OCI-LY7 (cell line): ENCODE measurements at regions not wholly inside any gene's neighbourhood (a gene's known extent, or its start where the extent isn't known, plus 50 kb on each side); places are given as distances from the start of the nearest gene placed in this dataset.

Source experiments
- BruUV-seq: library from RNA; stranded (reverse); fragments of 400-500 nt; replicated peaks from 2 replicates; lab custom pipeline; 2021; lab: Mats Ljungman, UMichigan
- CTCF ChIA-PET: fragments of 300-600 bp; sonication (Branson Sonifier 250); formaldehyde crosslinking; loops from one replicate; lab custom pipeline; 2022; ENCODE audit warnings: antibody characterized with exemption; ENCODE audit not compliant: unreplicated experiment; lab: Charles Lee
- POLR2A ChIA-PET: fragments of 300-600 bp; sonication (Branson Sonifier 250); formaldehyde crosslinking; loops from one replicate; lab custom pipeline; 2022; ENCODE audit warnings: antibody characterized with exemption; lab: Charles Lee
- DNase-seq: peaks from one replicate; pipeline ENCODE4 v3.0.0-alpha.2; 2015; ENCODE audit warnings: low spot score
- H2AFZ ChIP-seq: fragments of 200-600 bp; sonication (generic), shearing (Covaris generic); 2 replicates; pipeline ENCODE4 v1.6.1; 2014; ENCODE audit warnings: mild to moderate bottlenecking, antibody characterized with exemption, low read length, moderate library complexity
- H3K27ac ChIP-seq: fragments of 200-600 bp; sonication (generic); 2 replicates; pipeline ENCODE4 v1.5.1; 2014; ENCODE audit warnings: mixed run types, low read depth, mild to moderate bottlenecking, moderate library complexity, low read length, inconsistent platforms; ENCODE audit not compliant: poor library complexity, severe bottlenecking
- H3K36me3 ChIP-seq: fragments of 200-600 bp; sonication (generic); 2 replicates; pipeline ENCODE4 v1.6.1; 2014; ENCODE audit warnings: mild to moderate bottlenecking, antibody characterized with exemption, low read length, moderate library complexity, mixed read lengths; ENCODE audit not compliant: insufficient read depth
- H3K4me1 ChIP-seq: fragments of 200-600 bp; sonication (generic); 2 replicates; pipeline ENCODE4 v1.5.1; 2014; ENCODE audit warnings: mild to moderate bottlenecking, low read length; ENCODE audit not compliant: insufficient read depth, poor library complexity, severe bottlenecking
- H3K4me2 ChIP-seq: fragments of 200-600 bp; sonication (generic); 2 replicates; pipeline ENCODE4 v1.6.1; 2014; ENCODE audit warnings: mild to moderate bottlenecking, low read length
- H3K4me3 ChIP-seq: fragments of 200-600 bp; sonication (generic); 2 replicates; pipeline ENCODE4 v1.5.1; 2014; ENCODE audit warnings: mild to moderate bottlenecking, low read depth, low read length; ENCODE audit not compliant: poor library complexity, severe bottlenecking
- H3K79me2 ChIP-seq: fragments of 200-600 bp; sonication (generic); 2 replicates; pipeline ENCODE4 v1.6.1; 2016; ENCODE audit warnings: low read depth, mild to moderate bottlenecking, low read length, moderate library complexity, mixed read lengths; ENCODE audit not compliant: insufficient read depth
- H3K9me2 ChIP-seq: fragments of 200-600 bp; sonication (generic); 2 replicates; pipeline ENCODE4 v1.6.1; 2016; ENCODE audit warnings: mild to moderate bottlenecking, low read length, mixed read lengths; ENCODE audit not compliant: insufficient read depth
- H3K9me3 ChIP-seq: fragments of 200-600 bp; sonication (generic); 2 replicates; pipeline ENCODE4 v1.6.1; 2014; ENCODE audit warnings: mild to moderate bottlenecking, mixed run types, low read length, mixed read lengths
- H4K20me1 ChIP-seq: fragments of 200-600 bp; sonication (generic); 2 replicates; pipeline ENCODE4 v1.6.1; 2014; ENCODE audit warnings: mild to moderate bottlenecking, antibody characterized with exemption, low read length, moderate library complexity, mixed read lengths; ENCODE audit not compliant: insufficient read depth
- EZH2phosphoT487 ChIP-seq: fragments of 200-600 bp; sonication (generic); IDR thresholded peaks from 2 replicates; pipeline ENCODE4 v1.6.1; 2018; ENCODE audit warnings: low read depth, borderline replicate concordance, mild to moderate bottlenecking, mixed run types, antibody characterized with exemption, low read length, moderate library complexity, mixed read lengths
- intact Hi-C: fragments of 100-400 bp; cut with micrococcal nuclease; formaldehyde crosslinking; loops from one replicate; pipeline ENCODE4 v1.10.0; 2022; ENCODE audit not compliant: unreplicated experiment
- TF ChIP-seq, protein P1 (sequence below): fragments of 200-600 bp; sonication (generic); conservative IDR thresholded peaks from 2 replicates; pipeline ENCODE4 v1.5.1; 2014; ENCODE audit warnings: mild to moderate bottlenecking, antibody characterized with exemption, low read length, moderate library complexity, mixed read lengths

DNA sequence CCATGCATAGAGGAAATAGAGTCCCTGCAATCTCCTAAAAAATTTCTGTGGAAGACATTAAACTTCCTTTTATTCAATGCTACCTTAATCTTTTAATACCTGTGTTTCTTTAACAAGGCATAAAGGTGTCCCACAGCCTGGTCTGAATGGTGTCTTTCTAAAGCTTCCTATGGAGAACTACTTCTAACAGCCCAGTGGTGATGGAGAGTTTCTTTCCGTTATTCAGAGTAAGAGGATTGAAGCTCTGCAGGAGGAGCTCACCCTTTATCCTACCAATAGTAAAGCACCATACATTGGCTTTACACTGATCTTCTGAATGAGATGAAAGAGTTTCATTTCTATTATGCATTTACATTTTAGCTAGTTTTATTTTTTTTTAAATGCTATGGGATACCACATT, 1362.4 kb upstream of the ADGRL3 start:
- DNase-seq, result no peak
- CTCF ChIA-PET, result no interaction called here
- Histone ChIP-seq H3K4me3 (no peak overlapping the region), H3K4me2 (no peak overlapping the region), H3K79me2 (no peaks in the 10 kb centered on the region), H2AFZ (no peak overlapping the region), H4K20me1 (no peaks in the 10 kb centered on the region), H3K9me2 (no peaks in the 10 kb centered on the region), H3K27ac (no peak overlapping the region), H3K36me3 (no peaks in the 10 kb centered on the region), H3K9me3 (no peaks in the 10 kb centered on the region), H3K4me1 (no peaks in the 10 kb centered on the region)
- intact Hi-C loops, result no loop called here
- TF ChIP-seq EZH2phosphoT487, result no peak
- TF ChIP-seq, protein P1, sequence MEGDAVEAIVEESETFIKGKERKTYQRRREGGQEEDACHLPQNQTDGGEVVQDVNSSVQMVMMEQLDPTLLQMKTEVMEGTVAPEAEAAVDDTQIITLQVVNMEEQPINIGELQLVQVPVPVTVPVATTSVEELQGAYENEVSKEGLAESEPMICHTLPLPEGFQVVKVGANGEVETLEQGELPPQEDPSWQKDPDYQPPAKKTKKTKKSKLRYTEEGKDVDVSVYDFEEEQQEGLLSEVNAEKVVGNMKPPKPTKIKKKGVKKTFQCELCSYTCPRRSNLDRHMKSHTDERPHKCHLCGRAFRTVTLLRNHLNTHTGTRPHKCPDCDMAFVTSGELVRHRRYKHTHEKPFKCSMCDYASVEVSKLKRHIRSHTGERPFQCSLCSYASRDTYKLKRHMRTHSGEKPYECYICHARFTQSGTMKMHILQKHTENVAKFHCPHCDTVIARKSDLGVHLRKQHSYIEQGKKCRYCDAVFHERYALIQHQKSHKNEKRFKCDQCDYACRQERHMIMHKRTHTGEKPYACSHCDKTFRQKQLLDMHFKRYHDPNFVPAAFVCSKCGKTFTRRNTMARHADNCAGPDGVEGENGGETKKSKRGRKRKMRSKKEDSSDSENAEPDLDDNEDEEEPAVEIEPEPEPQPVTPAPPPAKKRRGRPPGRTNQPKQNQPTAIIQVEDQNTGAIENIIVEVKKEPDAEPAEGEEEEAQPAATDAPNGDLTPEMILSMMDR, result no peak
- POLR2A ChIA-PET, result interaction anchor here (0.5 to 0.9 kb wide), 2 partner anchors 79 to 397 kb away, joined by 4 to 6 read pairs; no protein-coding TSS in a partner anchor
- no TSS peak for BruUV-seq

DNA sequence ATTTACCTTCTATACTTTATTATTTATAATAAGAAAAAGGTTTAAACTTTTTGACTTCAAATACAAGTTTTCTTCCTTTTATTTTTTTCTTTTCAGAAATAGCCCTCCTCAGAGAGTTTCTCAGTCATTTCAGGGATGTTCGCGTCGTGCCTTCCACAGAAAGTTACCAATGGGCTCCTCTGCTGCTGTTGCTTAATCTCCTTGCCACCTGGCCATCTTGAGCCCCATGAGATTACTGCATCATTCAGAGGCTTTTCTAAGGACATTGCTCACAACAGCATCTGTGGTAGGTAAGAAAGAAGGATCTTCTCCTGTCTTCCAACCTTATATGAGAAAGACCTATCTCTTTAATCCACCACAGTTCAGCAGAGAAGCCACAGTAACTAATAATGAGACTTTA, 1361.9 kb upstream of the ADGRL3 start:
- no peak overlapping the region for H3K4me2 ChIP-seq
- no peaks in the 10 kb centered on the region for H3K36me3 ChIP-seq
- H3K9me3 ChIP-seq, result no peaks in the 10 kb centered on the region
- TF ChIP-seq, protein P1, result no peak
- TF ChIP-seq EZH2phosphoT487, result no peak
- no peak overlapping the region for H2AFZ ChIP-seq
- no peaks in the 10 kb centered on the region for H4K20me1 ChIP-seq
- no TSS peak for BruUV-seq
- no peak for DNase-seq
- no peaks in the 10 kb centered on the region for H3K9me2 ChIP-seq
- intact Hi-C loops, result no loop called here
- no peak overlapping the region for H3K27ac ChIP-seq
- H3K4me1 ChIP-seq, result no peaks in the 10 kb centered on the region
- POLR2A ChIA-PET, result interaction anchor here (0.9 kb wide), 1 partner anchor 79 kb away, joined by 4 read pairs; no protein-coding TSS in a partner anchor
- H3K79me2 ChIP-seq, result no peaks in the 10 kb centered on the region
- CTCF ChIA-PET, result no interaction called here
- H3K4me3 ChIP-seq, result no peak overlapping the region

DNA sequence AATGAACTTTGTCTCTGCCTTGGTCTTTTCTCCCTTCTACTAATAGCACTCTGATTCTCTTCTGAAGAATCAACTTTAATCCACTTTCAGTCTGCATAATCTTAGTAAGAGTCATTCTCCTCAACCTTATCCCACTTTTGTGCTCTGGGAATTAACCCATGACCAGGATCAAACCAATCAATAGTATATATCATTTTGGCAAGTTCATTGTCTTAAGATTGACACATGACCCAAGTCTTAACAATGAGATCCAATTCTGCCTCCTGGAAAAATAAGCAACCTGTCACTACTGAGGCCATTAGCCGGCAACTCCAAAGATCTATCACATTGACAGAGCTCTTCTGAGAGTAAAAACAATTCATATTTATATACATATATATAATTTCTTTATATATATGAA, 1358.4 kb upstream of the ADGRL3 start:
- H3K27ac ChIP-seq, result no peak overlapping the region
- no peaks in the 10 kb centered on the region for H4K20me1 ChIP-seq
- TF ChIP-seq, protein P1, result no peak
- no peak for TF ChIP-seq EZH2phosphoT487
- ChIA-PET POLR2A (no interaction called here), CTCF (no interaction called here)
- H3K4me1 ChIP-seq, result no peaks in the 10 kb centered on the region
- H3K4me3 ChIP-seq, result no peak overlapping the region
- DNase-seq, result no peak
- H3K9me2 ChIP-seq, result no peaks in the 10 kb centered on the region
- no peaks in the 10 kb centered on the region for H3K9me3 ChIP-seq
- intact Hi-C loops, result no loop called here
- H2AFZ ChIP-seq, result no peak overlapping the region
- no TSS peak for BruUV-seq
- no peaks in the 10 kb centered on the region for H3K36me3 ChIP-seq
- H3K79me2 ChIP-seq, result no peaks in the 10 kb centered on the region
- no peak overlapping the region for H3K4me2 ChIP-seq
